Left lung (tissue), 4 donors: ENCODE measurements at regions not wholly inside any gene's neighbourhood (a gene's known extent, or its start where the extent isn't known, plus 50 kb on each side); places are given as distances from the start of the nearest gene placed in this dataset.

Source experiments
- ATAC-seq: fragments of 200-7000 bp; cut with Tn5 transposase; one replicate; pipeline ENCODE4 v1.9.1; 2020; ENCODE audit warnings: moderate library complexity
- DNase-seq, 4 donors: peaks; one replicate each; pipeline ENCODE4 v3.0.0-alpha.2; 2013 to 2020
- H3K27ac ChIP-seq, 2 donors: fragments of 200-600 bp; sonication (generic) in 1 of 2; one replicate each; pipeline versions ENCODE4 v1.5.0 to v1.8.0; 2020 to 2021
- H3K27me3 ChIP-seq, 2 donors: fragments of 200-600 bp; sonication (generic) in 1 of 2; one replicate each; pipeline versions ENCODE4 v1.5.0 to v1.8.0; 2020 to 2021
- H3K36me3 ChIP-seq, 2 donors: fragments of 200-600 bp; sonication (generic) in 1 of 2; one replicate each; pipeline versions ENCODE4 v1.5.0 to v1.8.0; 2020 to 2021
- H3K4me1 ChIP-seq, 2 donors: fragments of 200-600 bp; one replicate each; pipeline ENCODE4 v1.8.0; 2021
- H3K4me3 ChIP-seq, 2 donors: fragments of 200-600 bp; sonication (generic) in 1 of 2; one replicate each; pipeline versions ENCODE4 v1.5.0 to v1.8.0; 2020 to 2021; ENCODE audit warnings: mild to moderate bottlenecking in 1 of 2
- H3K9me3 ChIP-seq, 2 donors: fragments of 200-600 bp; sonication (generic) in 1 of 2; one replicate each; pipeline versions ENCODE4 v1.5.0 to v1.8.0; 2020 to 2021
- CTCF ChIP-seq, 2 donors: fragments of 200-600 bp; sonication (generic) in 1 of 2; IDR thresholded peaks; one replicate each; pipeline versions ENCODE4 v1.5.0 to v1.8.0; 2021; ENCODE audit warnings: antibody characterized with exemption in 2 of 2
- intact Hi-C, 2 donors: fragments of 100-400 bp; cut with DNase I; formaldehyde crosslinking; loops; one replicate each; pipeline versions ENCODE4 v1.11.2 to v1.14.2; 2022
- donor health status: DM: no; HTN: yes; CAD: no.
- donor health status: DM: no; HTN: no; CAD: no.

- no peak for TF ChIP-seq CTCF (IDR thresholded peaks at IDR 0.05)
- no peak overlapping the region for H3K4me3 ChIP-seq
- H3K36me3 ChIP-seq: peaks cover 0 to 99% of the 10 kb centered on the region in 2 donors
- H3K4me1 ChIP-seq: peaks cover 8 to 31% of the 10 kb centered on the region in 2 donors
- no peaks in the 10 kb centered on the region for H3K27me3 ChIP-seq
- intact Hi-C loops: no loop called here
- DNase-seq (no peak), ATAC-seq (no peak)
- H3K27ac ChIP-seq: no peak overlapping the region
- H3K9me3 ChIP-seq: no peaks in the 10 kb centered on the region
Observed at GRCh38 chr20:19962958-19963357, 54.2 kb upstream of the NAA20 start.

- intact Hi-C loops: no loop called here
- Histone ChIP-seq H3K36me3 (peaks cover 0 to 92% of the 10 kb centered on the region in 2 donors), H3K27ac (peak overlapping the region; percentile 41 to 60), H3K27me3 (no peaks in the 10 kb centered on the region), H3K9me3 (no peaks in the 10 kb centered on the region), H3K4me3 (no peak overlapping the region), H3K4me1 (peaks cover 8 to 43% of the 10 kb centered on the region in 2 donors)
- DNase-seq (peak in 2 of 4 donors; percentile 35 to 76), ATAC-seq (peak; percentile 85)
- TF ChIP-seq CTCF (IDR thresholded peaks at IDR 0.05): no peak
Observed at GRCh38 chr20:19964289-19965265, 52.6 kb upstream of the NAA20 start.

GRCh38 chr20:19966840-19967239, 50.3 kb upstream of the NAA20 start:
- no peak for TF ChIP-seq CTCF (IDR thresholded peaks at IDR 0.05)
- H3K4me3 ChIP-seq: no peak overlapping the region
- no peaks in the 10 kb centered on the region for H3K27me3 ChIP-seq
- DNase-seq: no peak
- ATAC-seq: peak; percentile 12
- intact Hi-C loops: no loop called here
- H3K27ac ChIP-seq: no peak overlapping the region
- peaks cover 0 to 90% of the 10 kb centered on the region in 2 donors for H3K36me3 ChIP-seq
- H3K4me1 ChIP-seq: peaks cover 8 to 63% of the 10 kb centered on the region in 2 donors
- H3K9me3 ChIP-seq: no peaks in the 10 kb centered on the region
